UCSD-AML1 (cell line): ENCODE measurements at regions not wholly inside any gene's neighbourhood (a gene's known extent, or its start where the extent isn't known, plus 50 kb on each side); places are given as distances from the start of the nearest gene placed in this dataset.

Experiments
- DNase-seq: peaks from one replicate; lab custom pipeline; 2025; ENCODE audit not compliant: unreplicated experiment; lab: John Stamatoyannopoulos, UW

- no peak for DNase-seq
Observed at GRCh38 chr5:174425271-174425963, 299.0 kb upstream of the MSX2 start.

GRCh38 chr5:174425964-174426290 lies 298.5 kb upstream of the MSX2 start:
- DNase-seq = no peak

- DNase-seq = no peak
Observed at GRCh38 chr5:174426388-174426787, 298.0 kb upstream of the MSX2 start.

GRCh38 chr5:174426851-174427250 lies 297.5 kb upstream of the MSX2 start:
- no peak for DNase-seq

GRCh38 chr5:174427304-174427703 lies 297.1 kb upstream of the MSX2 start:
- no peak for DNase-seq

GRCh38 chr5:174428895-174429294 lies 295.5 kb upstream of the MSX2 start:
- DNase-seq = no peak

GRCh38 chr5:174430940-174431339 lies 293.4 kb upstream of the MSX2 start:
- no peak for DNase-seq

- DNase-seq = no peak
Observed at GRCh38 chr5:174431504-174431903, 292.9 kb upstream of the MSX2 start.

GRCh38 chr5:174433098-174433497 lies 291.3 kb upstream of the MSX2 start:
- no peak for DNase-seq

GRCh38 chr5:174436750-174437149 lies 287.6 kb upstream of the MSX2 start:
- no peak for DNase-seq

- no peak for DNase-seq
Observed at GRCh38 chr5:174444479-174445188, 279.7 kb upstream of the MSX2 start.

GRCh38 chr5:174446446-174446845 lies 277.9 kb upstream of the MSX2 start:
- DNase-seq = no peak

- DNase-seq = no peak
Observed at GRCh38 chr5:174446988-174447387, 277.4 kb upstream of the MSX2 start.

- no peak for DNase-seq
Observed at GRCh38 chr5:174448041-174448440, 276.3 kb upstream of the MSX2 start.

GRCh38 chr5:174448662-174449061 lies 275.7 kb upstream of the MSX2 start:
- DNase-seq = no peak

- no peak for DNase-seq
Observed at GRCh38 chr5:174453690-174454089, 270.7 kb upstream of the MSX2 start.

- no peak for DNase-seq
Observed at GRCh38 chr5:174454464-174454863, 269.9 kb upstream of the MSX2 start.

- DNase-seq = no peak
Observed at GRCh38 chr5:174454890-174455289, 269.5 kb upstream of the MSX2 start.

- DNase-seq = no peak
Observed at GRCh38 chr5:174455301-174455700, 269.1 kb upstream of the MSX2 start.

- no peak for DNase-seq
Observed at GRCh38 chr5:174457141-174457678, 267.2 kb upstream of the MSX2 start.

GRCh38 chr5:174459071-174459702 lies 265.2 kb upstream of the MSX2 start:
- no peak for DNase-seq

GRCh38 chr5:174459832-174460448 lies 264.4 kb upstream of the MSX2 start:
- DNase-seq = no peak
